Activated CD8-positive, alpha-beta memory T cell treated with anti-CD3 and anti-CD28 coated beads for 48 hours (primary cell): ENCODE measurements at regions not wholly inside any gene's neighbourhood (a gene's known extent, or its start where the extent isn't known, plus 50 kb on each side); places are given as distances from the start of the nearest gene placed in this dataset.

ENCODE experiments used
- DNase-seq, 3 experiments: peaks; one replicate each; pipeline ENCODE4 v3.0.0-alpha.2; 2020; ENCODE audit warnings: low read depth in 2 of 3, low spot score in 2 of 3

DNA sequence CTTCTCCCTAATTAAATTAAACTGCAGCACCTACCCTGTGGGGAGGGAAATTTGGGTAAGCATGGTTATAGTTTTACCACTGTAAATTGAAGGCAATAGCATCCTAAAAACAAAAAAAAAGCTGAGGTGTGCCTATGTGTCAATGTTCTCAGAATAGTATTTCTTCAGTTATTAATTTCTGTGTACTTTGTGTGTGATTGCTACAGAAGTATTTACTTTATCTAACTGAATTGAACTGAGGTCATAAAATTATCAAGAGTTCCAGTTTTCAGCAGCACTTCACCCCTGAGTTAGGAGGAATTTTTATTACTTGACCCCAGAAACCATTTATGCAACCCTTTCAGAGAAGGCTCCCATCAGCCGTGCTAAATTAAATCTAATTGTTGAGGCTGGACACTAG lies 333.6 kb upstream of the ALCAM start:
- no peak for DNase-seq

DNA sequence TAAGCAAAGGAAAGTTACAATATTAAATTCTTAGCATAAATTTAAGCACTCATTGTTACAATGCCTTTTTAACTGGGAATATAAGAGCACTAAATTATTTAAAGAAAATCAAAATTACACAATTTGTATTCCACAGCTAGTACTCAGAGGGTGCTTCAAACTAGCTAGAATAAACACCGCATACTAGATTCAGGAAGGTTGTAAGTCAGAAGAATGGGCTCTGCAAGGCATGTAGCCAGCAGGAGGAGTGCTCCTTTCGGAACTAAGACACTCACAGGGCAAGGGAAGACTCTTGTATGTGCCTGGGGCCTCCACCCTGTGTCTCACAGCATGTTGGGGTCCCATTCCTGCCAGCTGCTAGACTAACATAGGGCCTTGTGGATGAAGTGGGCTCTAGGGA lies 327.7 kb upstream of the ALCAM start:
- no peak for DNase-seq

DNA sequence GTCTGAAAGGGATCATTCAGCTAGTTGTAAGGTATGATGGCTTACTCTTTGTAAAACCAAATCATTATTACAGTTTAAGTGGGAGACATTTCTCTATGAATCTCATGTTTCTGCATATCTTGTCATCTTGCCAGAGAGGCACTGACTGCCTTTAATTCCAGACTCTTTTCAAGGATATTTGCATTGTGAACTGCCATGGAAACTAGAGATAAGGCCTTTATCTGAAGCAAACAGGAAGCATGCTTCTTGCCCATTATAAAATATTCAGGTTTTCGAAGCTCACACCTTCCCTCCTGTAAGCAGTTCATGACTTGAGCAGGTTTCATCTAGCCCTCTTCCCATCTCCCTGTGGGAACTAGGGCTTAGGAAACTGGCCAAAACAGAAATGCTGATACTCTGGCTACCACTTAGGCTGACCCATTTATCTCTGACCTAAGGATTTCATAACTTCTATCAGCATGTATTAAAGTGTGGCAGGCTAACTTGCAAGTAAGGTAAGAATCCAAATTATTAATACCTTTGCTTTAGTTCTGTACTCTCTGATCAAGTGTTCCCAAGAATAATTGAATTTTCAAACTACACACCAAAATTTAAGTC lies 326.6 kb upstream of the ALCAM start:
- no peak for DNase-seq

DNA sequence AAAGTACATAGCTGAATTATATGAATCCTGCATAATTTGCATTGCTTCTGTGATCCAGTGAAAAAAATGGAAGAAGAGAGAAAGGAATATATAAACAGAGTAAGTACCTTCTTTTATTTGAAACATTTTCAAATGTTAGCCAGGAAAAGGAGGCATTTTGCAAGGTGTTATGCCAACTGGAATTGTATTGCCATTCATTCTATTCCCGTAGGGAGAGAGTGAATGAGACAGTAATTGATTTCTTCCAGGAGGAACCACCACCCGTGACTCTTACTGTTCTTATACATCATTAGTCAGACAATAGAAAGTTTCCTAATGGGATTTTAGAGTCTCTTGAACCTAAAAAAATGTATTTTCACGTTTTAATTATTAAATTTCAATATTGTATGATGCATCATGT lies 324.1 kb upstream of the ALCAM start:
- no peak for DNase-seq

DNA sequence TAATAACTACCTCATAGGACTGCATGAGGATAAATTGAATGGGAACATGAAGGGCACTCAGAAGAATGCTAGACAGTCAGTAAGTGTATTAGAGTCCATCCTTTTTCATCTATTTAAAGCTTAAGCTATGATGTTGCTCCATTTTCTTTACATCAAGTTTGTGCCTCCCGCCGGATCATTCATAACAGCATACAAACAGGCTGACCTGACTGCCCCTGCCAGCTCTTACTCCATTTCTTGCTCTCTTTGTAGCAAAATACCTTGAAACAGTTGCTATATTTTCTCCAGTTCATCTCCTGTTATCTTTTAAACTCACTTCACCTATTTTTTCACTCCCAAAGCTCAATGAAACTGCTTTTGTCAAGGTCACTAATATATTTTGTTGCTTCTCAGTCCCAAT lies 315.6 kb upstream of the ALCAM start:
- no peak for DNase-seq

DNA sequence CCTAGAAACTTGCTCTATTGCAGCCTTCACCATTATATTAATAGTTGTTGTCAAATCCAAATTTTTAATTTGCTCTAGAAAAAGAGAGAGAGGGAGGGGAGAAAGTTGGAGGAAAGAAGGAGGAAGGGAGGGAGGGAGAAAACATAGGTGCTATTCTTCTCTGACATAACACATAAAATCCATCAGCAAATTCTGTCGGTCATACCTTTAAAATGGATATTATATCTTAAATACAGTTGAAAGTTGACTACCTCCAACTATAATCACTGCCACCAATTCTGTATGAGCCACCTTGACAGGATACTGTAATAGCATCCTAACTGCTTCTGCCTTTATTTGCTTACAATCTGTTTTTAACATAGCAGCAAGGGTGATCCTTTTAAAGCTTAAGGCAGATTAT lies 314.7 kb upstream of the ALCAM start:
- DNase-seq = no peak

DNA sequence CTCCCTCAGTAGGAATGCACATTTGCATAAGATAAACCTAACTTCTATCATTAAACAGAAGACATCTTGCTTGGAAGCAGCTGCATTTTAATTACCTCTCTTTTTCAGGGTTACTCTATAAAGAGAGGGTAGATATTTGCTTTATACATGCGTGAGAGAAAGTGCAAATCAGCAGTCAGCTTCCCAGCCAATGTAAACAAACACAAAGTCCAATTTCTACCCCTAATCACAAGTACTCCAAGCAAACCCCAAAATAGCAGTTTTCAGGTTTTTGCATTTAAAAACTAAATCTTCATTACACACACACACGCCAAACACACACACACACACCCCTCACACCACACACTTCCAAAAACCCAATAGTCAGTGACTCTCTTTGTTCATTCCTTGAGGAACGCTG lies 303.9 kb upstream of the ALCAM start:
- no peak for DNase-seq

DNA sequence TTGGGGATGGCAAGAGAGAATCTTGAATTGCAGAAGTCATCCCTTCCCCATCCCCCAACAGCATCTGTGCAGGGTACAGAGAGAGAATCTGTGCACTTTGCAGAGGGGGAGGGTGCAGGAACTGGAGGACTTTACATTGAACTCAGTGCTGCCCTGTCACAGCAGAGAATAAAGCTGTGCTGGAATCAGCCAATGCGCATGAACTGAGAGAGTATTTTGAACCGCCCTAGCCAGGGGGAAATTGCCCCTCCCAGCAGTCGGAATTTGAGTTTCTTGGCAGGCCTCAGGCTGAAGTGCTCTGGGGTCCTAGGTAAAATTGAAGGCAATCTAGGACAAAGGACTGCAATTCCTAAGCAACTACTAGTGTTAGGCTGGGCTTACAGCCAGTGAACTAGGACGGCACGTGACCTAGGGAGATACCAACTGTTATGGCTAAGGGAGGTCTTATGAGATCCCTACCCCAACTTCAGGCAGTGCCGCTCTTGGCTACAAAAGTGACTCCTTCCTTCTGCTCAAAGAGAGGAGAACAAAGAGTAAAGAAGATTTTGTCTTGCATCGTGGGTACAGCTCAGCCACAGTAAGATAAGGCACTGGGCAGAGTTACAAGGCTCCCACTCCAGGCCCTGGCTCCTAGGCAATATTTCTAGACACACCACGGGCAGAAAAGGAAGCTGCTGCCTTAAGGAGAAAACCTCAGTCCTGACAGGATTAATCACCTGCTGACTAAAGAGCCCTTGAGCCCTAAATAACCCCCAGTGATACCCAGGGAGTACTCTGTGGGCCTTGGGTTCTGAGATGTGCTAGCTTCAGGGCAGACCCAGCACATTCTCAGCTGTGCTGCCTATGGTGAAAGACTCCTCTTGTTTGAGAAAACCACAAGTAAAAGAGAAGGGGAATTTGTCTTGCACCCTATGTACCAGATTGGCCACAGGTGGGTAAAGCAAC lies 300.5 kb upstream of the ALCAM start:
- DNase-seq = no peak

DNA sequence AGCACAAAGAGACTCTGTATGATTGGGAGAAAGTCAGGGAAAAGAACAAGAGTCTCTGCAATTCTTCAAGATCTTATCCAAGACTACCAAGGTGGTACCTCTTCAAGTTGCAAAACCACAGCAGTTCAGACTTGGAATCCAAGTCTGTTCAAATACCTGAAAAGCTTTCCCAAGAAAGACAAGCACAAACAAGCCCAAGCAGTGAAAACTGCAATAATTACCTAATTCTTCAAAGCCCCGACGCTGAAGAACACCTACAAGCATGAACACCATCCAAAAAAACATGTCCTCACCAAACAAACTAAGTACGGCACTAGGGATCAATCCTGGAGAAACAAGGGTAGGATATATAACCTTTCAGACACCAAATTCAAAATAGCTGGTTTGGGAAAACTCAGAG lies 299.3 kb upstream of the ALCAM start:
- no peak for DNase-seq

DNA sequence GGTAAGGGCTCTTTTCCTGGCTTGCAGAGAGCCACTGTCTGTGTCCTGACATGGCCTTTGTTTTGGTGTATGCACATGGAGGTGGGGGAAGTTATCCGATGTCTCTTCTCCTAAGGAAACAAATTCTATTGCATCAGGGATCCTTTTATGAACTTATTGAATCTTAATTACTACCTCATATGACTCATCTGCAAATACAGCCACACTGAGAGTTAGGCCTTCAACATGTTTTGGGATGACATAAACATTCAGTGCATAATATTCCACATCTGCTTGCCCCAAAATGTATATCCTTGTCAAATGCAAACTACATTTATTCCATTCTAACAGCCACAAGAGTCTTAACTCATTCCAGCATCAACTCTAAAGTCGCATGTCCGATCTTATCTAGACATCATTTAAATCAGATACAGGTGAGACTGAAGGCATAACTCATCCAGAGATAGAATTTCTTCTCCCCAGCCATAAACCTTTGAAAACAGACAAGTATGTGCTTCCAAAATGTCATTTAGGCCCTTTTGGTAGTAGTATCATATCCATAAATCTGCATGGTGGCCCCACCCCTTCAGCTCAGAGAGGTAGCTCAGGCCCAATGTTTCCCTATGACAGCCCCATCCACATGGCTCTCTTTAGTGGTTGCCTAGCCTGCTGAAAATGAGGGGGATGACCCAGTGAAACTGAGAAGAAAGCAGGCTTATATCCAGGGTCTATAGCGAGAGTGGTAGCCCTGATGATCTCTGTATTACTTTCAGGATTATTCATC lies 289.5 kb upstream of the ALCAM start:
- DNase-seq = no peak

DNA sequence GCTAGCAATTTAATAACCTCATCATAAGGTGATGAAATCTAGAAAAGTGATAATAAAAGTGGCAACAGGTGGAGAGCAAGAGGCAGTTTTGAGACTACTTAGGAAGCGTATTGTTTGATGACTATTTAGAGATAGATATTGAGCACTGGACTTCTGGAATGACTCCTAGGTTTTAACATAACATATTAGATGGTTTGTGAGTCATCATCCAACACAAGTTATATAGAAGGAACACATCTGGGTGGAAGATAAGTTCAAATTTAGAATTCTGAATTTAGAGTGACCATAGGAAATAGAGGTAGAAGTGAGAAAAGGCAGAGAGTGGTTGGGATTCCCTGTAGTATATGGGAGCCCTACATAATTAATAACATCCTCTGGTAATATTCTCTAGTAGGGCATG lies 282.8 kb upstream of the ALCAM start:
- DNase-seq = no peak

DNA sequence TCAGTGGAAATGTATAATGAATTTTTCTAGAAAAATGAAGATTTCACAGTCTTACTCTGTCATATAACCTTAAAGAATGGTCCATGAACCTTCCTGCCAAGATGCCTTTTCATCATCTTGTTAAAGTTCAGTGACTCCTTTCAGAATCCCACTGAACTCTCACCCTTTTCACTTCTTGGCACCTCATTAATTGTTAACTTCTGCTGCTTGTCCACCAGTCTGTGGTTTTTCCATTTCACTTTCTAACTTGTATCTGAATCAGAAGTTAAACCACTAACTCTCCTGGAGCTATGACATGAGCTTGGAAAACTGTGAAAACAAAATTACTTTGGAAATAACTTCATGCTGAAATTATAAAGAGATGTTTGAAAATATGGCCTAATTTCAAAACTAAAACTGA lies 281.2 kb upstream of the ALCAM start:
- DNase-seq = no peak

DNA sequence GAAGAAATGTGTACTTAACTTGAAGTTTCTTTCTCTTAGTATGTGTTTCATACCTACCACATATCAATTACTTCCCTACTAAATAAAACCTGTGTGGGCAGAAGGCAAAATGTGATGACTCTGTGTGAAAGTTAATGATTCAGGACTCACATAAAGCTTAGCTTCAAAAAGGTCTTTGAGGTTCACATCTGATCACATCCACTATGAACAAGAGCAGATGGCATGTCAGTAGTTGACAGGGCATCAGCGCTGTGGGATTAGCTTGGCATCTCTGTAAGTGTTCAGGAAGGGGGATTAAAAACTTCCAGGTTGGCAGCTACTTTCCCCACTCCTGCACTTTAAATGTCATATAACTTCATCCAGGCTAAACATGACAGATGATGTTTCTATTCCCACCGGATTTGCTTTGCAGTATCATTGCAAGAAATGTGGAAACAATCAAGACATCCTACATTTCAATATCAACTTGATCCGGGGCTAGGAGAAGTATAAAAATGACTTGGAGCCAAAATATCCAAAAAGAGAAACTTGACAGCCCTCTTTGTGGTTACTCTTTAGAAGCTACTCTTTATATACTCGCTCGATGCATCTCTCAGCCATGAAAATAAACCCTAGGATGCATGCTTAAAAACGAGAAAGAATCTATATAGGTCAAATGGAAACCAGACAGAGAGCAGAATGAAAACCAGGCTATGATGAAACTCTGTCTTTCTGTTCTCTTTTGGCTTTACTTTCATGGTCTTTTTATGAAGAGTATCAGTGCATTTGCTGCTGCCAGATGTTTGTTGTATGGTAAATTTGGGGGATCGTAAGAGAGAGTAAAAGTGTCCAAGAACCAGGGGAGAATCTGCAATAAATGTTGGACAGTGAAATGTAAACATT lies 273.1 kb upstream of the ALCAM start:
- DNase-seq = no peak

DNA sequence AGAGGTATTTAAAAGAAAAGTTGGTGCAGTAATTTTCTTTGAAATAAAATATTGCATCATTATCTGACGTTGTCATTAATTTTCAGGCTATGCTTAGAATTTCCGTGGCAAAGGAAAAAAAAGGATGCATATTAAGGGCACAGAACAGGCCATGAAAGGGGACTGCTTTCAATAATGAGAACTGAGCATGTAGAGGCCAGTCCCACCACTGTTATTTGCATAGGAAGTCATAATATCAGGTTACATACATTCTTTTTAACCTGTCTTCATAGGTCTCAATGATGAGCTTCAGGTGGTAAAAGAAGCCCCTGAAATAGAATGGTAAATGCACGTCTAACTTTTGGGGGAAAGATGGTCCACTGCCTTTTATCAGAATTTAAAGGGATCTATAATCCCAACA lies 272.1 kb upstream of the ALCAM start:
- DNase-seq = no peak

DNA sequence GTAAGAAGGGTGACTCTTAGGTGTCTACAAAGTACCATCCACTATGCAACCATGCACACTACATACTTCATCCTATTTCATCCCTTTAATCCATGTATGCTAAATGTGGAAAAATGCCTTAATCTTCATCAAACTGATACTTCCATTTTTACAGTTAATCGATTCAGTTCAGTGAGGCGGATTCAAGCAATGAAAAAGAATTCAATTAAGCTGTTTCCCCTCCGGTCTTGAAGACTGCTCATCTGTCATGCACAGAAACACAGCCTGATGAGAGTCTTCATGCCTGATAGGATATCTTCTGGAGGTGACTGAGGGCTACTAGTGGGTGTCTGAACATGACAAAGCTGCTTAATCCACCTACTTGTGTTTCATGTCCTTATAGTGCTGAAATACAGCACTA lies 270.6 kb upstream of the ALCAM start:
- no peak for DNase-seq

DNA sequence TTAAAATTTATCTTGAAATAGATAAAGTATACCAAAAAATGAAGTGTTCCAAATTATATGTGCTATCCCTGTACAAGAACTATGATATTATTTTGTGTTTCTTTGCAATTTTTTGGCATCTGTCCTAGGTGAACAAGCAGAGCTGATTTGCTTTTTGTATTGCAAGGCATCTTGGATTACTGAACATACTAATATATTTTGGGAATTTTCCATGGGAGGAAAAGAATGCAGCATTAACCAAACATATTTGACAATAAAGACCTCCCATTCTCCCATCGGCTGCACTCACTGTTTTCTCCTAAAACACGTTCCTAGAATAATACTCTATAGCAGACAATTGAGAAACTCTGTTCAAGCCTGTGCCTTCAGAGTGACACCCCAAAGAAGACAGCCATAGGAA lies 265.1 kb upstream of the ALCAM start:
- no peak for DNase-seq

DNA sequence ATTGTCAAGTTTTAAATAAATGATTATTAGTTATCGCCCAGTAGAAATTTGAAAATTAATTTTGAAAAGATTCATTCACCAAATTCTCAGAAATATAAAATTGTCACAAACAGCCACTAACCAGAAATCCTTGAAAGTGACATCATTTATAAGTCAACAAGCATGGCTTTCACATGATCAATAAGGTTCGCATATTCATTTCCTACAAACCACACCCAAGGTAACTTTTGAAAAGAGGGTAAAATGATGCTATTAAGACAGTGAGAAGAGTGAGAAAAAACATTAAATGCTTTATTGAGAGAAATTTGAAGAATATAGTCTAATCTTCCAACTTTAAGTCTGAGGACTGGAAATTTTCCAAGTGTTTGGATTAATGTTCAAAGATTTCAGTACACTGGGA lies 263.6 kb upstream of the ALCAM start:
- DNase-seq = no peak

DNA sequence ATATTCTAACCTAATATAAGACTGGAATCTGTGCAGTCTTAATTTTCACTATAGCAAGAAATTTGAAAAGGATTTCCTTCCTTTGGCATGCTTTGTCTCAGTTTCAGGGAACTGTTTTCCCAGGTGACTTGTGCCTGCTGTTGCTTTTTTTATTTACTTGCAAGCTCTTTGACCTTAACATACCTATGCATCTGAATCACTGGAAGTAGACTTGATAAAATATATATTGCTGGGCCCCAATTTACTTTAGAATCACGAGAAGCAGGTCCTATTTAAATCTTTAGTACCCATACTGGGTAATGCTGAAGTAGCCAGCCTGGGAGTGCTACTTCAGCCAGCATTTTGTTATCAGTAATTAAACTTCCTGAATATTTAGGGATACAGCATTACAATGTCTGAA lies 257.9 kb upstream of the ALCAM start:
- no peak for DNase-seq

DNA sequence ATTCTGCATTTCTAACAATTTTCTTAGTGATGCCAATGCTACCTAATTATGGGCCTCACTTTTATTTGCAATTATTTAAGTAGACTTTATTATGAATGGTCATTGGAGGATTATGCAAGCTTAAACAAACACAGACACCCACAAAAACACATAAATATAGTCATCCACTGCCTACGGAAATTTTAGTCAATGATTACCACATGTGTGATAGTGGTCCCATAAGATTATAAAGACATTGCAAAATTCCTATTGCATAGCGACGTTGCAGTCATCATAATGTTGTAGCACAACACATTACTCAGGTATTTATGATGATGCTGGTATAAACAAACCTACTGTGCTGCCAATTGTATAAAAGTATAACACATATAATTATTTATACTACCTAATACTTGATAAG lies 247.8 kb upstream of the ALCAM start:
- DNase-seq = no peak

DNA sequence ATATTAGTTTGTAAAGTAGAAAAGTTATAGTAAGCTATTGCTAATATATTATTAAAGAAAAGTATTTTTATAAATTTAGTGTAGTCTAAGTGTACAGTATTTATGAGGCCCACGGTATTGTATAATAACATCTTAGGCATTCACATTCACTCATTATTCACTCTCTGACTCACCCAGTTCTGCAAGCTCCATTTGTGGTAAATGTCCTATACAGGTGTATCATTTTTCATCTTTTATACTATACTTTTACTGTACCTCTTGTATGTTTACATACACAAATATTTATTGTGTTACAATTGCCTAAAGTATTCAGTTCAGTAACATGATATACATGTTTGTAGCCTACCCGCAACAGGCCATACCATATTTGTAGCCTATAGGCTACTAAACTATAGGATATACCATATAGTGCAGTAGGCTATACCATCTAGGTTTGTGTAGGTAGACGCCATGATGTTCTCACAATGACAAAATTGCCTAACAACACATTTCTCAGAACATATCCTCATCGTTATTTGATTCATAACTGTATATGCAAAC lies 246.8 kb upstream of the ALCAM start:
- DNase-seq = no peak

DNA sequence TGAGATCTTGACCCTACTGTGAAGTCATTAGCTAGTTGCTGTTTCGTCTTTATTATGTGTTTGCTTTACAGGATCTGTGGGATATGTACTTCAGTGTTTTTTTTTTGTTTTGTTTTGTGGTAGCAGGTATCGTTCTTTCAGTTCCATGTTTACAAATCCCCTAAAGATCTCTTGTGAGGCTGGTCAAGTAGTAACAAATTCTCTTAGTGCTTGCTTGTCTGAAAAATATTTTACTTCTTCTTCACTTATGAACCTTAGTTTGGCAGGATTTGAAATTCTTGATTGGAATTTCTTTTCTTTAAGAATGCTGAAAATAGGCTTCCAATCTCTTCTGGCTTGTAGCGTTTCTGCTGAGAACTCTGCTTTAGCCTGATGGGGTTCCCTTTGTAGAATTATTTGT lies 235.8 kb upstream of the ALCAM start:
- DNase-seq = no peak
